ENCODE measurements at regions not wholly inside any gene's neighbourhood (a gene's known extent, or its start where the extent isn't known, plus 50 kb on each side); places are given as distances from the start of the nearest gene placed in this dataset.

- H3K9me2 ChIP-seq (replicated peaks; ENCODE audit: insufficient read depth, low read length), result no peaks in the 10 kb centered on the region
- H3F3A ChIP-seq (ENCODE audit: insufficient read depth, low read length), result no peaks in the 10 kb centered on the region
- no peak overlapping the region for H3K27ac ChIP-seq (ENCODE audit: low read length)
- H3K4me3 ChIP-seq (ENCODE audit: low read length), result no peak overlapping the region
- no peaks in the 10 kb centered on the region for H4K20me1 ChIP-seq (ENCODE audit: insufficient read depth, low read length)
- no peak overlapping the region for H3K4me2 ChIP-seq (ENCODE audit: low read depth, low read length)
- H3K9ac ChIP-seq (ENCODE audit: low read length), result no peak overlapping the region
- DNase-seq, result no peak
- H3K4me1 ChIP-seq (ENCODE audit: low read length), result no peaks in the 10 kb centered on the region
- no peaks in the 10 kb centered on the region for H3K9me3 ChIP-seq (replicated peaks; ENCODE audit: insufficient read depth, low read length)
- no peaks in the 10 kb centered on the region for H3K79me2 ChIP-seq (ENCODE audit: low read length)
- TF ChIP-seq EZH2 (optimal IDR thresholded peaks at IDR 0.05; ENCODE audit: low read depth, low read length) (no peak), CTCF (IDR thresholded peaks at IDR 0.05; ENCODE audit: low read length) (no peak), EZH2phosphoT487 (IDR thresholded peaks at IDR 0.05; ENCODE audit: low read length) (no peak)
- H2AFZ ChIP-seq (ENCODE audit: low read length), result no peak overlapping the region
- H3K36me3 ChIP-seq (replicated peaks; ENCODE audit: insufficient read depth, low read length), result no peaks in the 10 kb centered on the region
- no peaks in the 10 kb centered on the region for H3K27me3 ChIP-seq (replicated peaks; ENCODE audit: insufficient read depth, low read length)
These were observed 108.1 kb upstream of the MAGI3 start for GRCh38 chr1:113282008-113282892.

DNA sequence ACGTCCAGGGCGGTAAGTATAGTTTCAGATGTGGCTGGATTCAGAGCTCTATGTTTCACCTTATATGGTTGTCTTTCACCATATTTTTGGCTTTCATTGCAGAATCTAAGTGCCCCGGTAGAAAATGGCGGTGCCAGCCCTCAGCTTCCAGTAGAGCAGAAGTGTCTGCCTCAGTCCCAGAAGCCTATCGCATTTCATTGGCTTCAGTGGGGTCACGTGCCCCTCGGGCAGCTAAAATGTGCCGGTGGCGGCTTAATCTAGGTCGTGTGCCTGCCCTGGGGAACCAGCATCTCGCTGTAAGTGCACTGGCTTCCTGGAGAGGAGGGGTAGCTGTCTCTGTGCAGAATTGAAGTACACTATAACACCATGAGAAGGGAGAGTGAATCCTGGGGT, 107.4 kb upstream of the MAGI3 start:
- no peak overlapping the region for H3K9ac ChIP-seq (ENCODE audit: low read length)
- no peak overlapping the region for H3K4me3 ChIP-seq (ENCODE audit: low read length)
- H3K9me2 ChIP-seq (replicated peaks; ENCODE audit: insufficient read depth, low read length), result no peaks in the 10 kb centered on the region
- H3F3A ChIP-seq (ENCODE audit: insufficient read depth, low read length), result no peaks in the 10 kb centered on the region
- no peaks in the 10 kb centered on the region for H3K27me3 ChIP-seq (replicated peaks; ENCODE audit: insufficient read depth, low read length)
- no peak for TF ChIP-seq CTCF (IDR thresholded peaks at IDR 0.05; ENCODE audit: low read length)
- TF ChIP-seq EZH2 (optimal IDR thresholded peaks at IDR 0.05; ENCODE audit: low read depth, low read length), result no peak
- no peak for TF ChIP-seq EZH2phosphoT487 (IDR thresholded peaks at IDR 0.05; ENCODE audit: low read length)
- H3K36me3 ChIP-seq (replicated peaks; ENCODE audit: insufficient read depth, low read length), result no peaks in the 10 kb centered on the region
- DNase-seq, result no peak
- H3K9me3 ChIP-seq (replicated peaks; ENCODE audit: insufficient read depth, low read length), result no peaks in the 10 kb centered on the region
- no peaks in the 10 kb centered on the region for H4K20me1 ChIP-seq (ENCODE audit: insufficient read depth, low read length)
- H3K79me2 ChIP-seq (ENCODE audit: low read length), result no peaks in the 10 kb centered on the region
- no peak overlapping the region for H2AFZ ChIP-seq (ENCODE audit: low read length)
- H3K27ac ChIP-seq (ENCODE audit: low read length), result no peak overlapping the region
- H3K4me2 ChIP-seq (ENCODE audit: low read depth, low read length), result no peak overlapping the region
- H3K4me1 ChIP-seq (ENCODE audit: low read length), result no peaks in the 10 kb centered on the region

GRCh38 chr1:113283914-113284313, 106.4 kb upstream of the MAGI3 start:
- no peak overlapping the region for H2AFZ ChIP-seq (ENCODE audit: low read length)
- no peak overlapping the region for H3K27ac ChIP-seq (ENCODE audit: low read length)
- DNase-seq, result no peak

More at GRCh38 chr1:113283914-113284313, 106.4 kb upstream of the MAGI3 start:
- Histone ChIP-seq H3K36me3 (replicated peaks; ENCODE audit: insufficient read depth, low read length) (no peaks in the 10 kb centered on the region), H3K9me2 (replicated peaks; ENCODE audit: insufficient read depth, low read length) (no peaks in the 10 kb centered on the region), H4K20me1 (ENCODE audit: insufficient read depth, low read length) (no peaks in the 10 kb centered on the region), H3K9ac (ENCODE audit: low read length) (no peak overlapping the region), H3K4me3 (ENCODE audit: low read length) (no peak overlapping the region), H3K27me3 (replicated peaks; ENCODE audit: insufficient read depth, low read length) (no peaks in the 10 kb centered on the region), H3K4me2 (ENCODE audit: low read depth, low read length) (no peak overlapping the region), H3F3A (ENCODE audit: insufficient read depth, low read length) (no peaks in the 10 kb centered on the region), H3K4me1 (ENCODE audit: low read length) (no peaks in the 10 kb centered on the region), H3K9me3 (replicated peaks; ENCODE audit: insufficient read depth, low read length) (no peaks in the 10 kb centered on the region), H3K79me2 (ENCODE audit: low read length) (no peaks in the 10 kb centered on the region)
- TF ChIP-seq CTCF (IDR thresholded peaks at IDR 0.05; ENCODE audit: low read length) (no peak), EZH2 (optimal IDR thresholded peaks at IDR 0.05; ENCODE audit: low read depth, low read length) (no peak), EZH2phosphoT487 (IDR thresholded peaks at IDR 0.05; ENCODE audit: low read length) (no peak)
